Activated CD8-positive, alpha-beta memory T cell treated with anti-CD3 and anti-CD28 coated beads, Interleukin-2, amount 50 U/mL, for 24 hours (primary cell): ENCODE measurements at regions not wholly inside any gene's neighbourhood (a gene's known extent, or its start where the extent isn't known, plus 50 kb on each side); places are given as distances from the start of the nearest gene placed in this dataset.

Experiments used
- DNase-seq: peaks from one replicate; pipeline ENCODE4 v3.0.0-alpha.2; 2020; ENCODE audit errors: extremely low read depth

- DNase-seq = no peak
Measured at GRCh38 chr22:48357961-48358360, 1469.7 kb downstream of the BRD1 start.

GRCh38 chr22:48357196-48357595 lies 1470.5 kb downstream of the BRD1 start:
- DNase-seq = no peak

- no peak for DNase-seq
Measured at GRCh38 chr22:48356731-48357130, 1470.9 kb downstream of the BRD1 start.

GRCh38 chr22:48354096-48354495 lies 1473.6 kb downstream of the BRD1 start:
- no peak for DNase-seq

GRCh38 chr22:48353116-48353947 lies 1474.3 kb downstream of the BRD1 start:
- no peak for DNase-seq

GRCh38 chr22:48352086-48352911 lies 1475.4 kb downstream of the BRD1 start:
- no peak for DNase-seq

GRCh38 chr22:48351376-48352085 lies 1476.1 kb downstream of the BRD1 start:
- no peak for DNase-seq

GRCh38 chr22:48350456-48350855 lies 1477.2 kb downstream of the BRD1 start:
- no peak for DNase-seq

- DNase-seq = no peak
Measured at GRCh38 chr22:48348855-48349254, 1478.8 kb downstream of the BRD1 start.

GRCh38 chr22:48347311-48347710 lies 1480.4 kb downstream of the BRD1 start:
- no peak for DNase-seq

- DNase-seq = no peak
Measured at GRCh38 chr22:48346911-48347310, 1480.8 kb downstream of the BRD1 start.

GRCh38 chr22:48346311-48346710 lies 1481.4 kb downstream of the BRD1 start:
- no peak for DNase-seq

GRCh38 chr22:48345631-48346030 lies 1482.0 kb downstream of the BRD1 start:
- DNase-seq = no peak

- no peak for DNase-seq
Measured at GRCh38 chr22:48343461-48343860, 1484.2 kb downstream of the BRD1 start.

- no peak for DNase-seq
Measured at GRCh38 chr22:48342732-48343131, 1484.9 kb downstream of the BRD1 start.

- DNase-seq = no peak
Measured at GRCh38 chr22:48342016-48342415, 1485.7 kb downstream of the BRD1 start.

GRCh38 chr22:48340727-48341709 lies 1486.7 kb downstream of the BRD1 start:
- DNase-seq = no peak

- no peak for DNase-seq
Measured at GRCh38 chr22:48340191-48340590, 1487.5 kb downstream of the BRD1 start.

GRCh38 chr22:48338793-48339705 lies 1488.6 kb downstream of the BRD1 start:
- DNase-seq = no peak
